ENCODE measurements at regions not wholly inside any gene's neighbourhood (a gene's known extent, or its start where the extent isn't known, plus 50 kb on each side); places are given as distances from the start of the nearest gene placed in this dataset.

DNA sequence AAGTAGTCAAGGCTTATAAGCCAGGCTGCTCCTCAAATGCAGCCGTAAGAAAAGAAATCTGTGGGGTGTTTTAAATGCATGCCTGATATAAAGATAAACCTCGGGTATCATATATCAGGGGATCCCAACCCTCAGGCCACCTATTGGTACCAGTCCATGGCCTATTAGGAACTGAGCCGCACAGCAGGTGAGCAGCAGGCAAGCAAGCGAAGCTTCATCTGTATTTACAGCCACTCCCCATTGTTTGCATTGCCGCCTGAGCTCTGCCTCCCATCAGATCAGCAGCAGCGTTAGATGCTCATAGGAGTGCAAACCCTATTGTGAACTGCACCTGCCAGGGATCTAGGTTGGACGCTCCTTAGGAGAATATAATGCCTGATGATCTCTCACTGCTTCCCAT is 233.5 kb upstream of the SERP2 start:
- TF ChIP-seq, protein P1, sequence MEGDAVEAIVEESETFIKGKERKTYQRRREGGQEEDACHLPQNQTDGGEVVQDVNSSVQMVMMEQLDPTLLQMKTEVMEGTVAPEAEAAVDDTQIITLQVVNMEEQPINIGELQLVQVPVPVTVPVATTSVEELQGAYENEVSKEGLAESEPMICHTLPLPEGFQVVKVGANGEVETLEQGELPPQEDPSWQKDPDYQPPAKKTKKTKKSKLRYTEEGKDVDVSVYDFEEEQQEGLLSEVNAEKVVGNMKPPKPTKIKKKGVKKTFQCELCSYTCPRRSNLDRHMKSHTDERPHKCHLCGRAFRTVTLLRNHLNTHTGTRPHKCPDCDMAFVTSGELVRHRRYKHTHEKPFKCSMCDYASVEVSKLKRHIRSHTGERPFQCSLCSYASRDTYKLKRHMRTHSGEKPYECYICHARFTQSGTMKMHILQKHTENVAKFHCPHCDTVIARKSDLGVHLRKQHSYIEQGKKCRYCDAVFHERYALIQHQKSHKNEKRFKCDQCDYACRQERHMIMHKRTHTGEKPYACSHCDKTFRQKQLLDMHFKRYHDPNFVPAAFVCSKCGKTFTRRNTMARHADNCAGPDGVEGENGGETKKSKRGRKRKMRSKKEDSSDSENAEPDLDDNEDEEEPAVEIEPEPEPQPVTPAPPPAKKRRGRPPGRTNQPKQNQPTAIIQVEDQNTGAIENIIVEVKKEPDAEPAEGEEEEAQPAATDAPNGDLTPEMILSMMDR (conservative IDR thresholded peaks at IDR 0.05 in 1 of 2, IDR thresholded peaks at IDR 0.05 in 1 of 2; ENCODE audit: extremely low read depth in 1 of 2, insufficient read depth in 1 of 2, low read depth in 1 of 2, low read length in 2 of 2), result no peak
- TF ChIP-seq EZH2 (IDR thresholded peaks at IDR 0.05; ENCODE audit: borderline replicate concordance, low read length), result no peak

All from mammary epithelial cell (primary cell).